CD4-positive, alpha-beta T cell treated with Interleukin-1 beta for 1 hour (primary cell): ENCODE measurements at regions not wholly inside any gene's neighbourhood (a gene's known extent, or its start where the extent isn't known, plus 50 kb on each side); places are given as distances from the start of the nearest gene placed in this dataset.
"Not testable (repeated sequence)": the region's sequence is repeated elsewhere in the genome, so short reads cannot be mapped to it uniquely, and the experiment has no call there.

Experiments used
- DNase-seq, 2 donors: peaks; one replicate each; pipeline ENCODE4 v3.0.0-alpha.2; 2020 to 2022

DNA sequence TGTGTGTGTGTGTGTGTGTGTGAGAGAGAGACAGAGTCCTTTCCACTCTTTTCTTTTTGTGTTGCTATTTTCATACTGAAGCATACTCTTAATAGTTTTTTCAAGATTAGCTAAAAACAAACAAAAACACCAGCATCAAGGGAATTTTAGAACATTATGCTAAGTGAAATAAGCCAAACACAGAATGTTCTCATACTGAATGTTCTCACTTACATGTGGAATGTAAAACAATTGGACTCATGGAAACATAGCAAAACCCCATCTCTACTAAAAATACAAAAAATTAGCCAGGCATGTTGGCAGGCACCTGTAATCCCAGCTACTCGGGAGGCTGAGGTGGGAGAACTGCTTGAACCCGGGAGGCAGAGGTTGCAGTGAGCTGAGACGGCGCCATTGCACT is 193.4 kb downstream of the XPNPEP1 start:
- not testable (repeated sequence) for DNase-seq

DNA sequence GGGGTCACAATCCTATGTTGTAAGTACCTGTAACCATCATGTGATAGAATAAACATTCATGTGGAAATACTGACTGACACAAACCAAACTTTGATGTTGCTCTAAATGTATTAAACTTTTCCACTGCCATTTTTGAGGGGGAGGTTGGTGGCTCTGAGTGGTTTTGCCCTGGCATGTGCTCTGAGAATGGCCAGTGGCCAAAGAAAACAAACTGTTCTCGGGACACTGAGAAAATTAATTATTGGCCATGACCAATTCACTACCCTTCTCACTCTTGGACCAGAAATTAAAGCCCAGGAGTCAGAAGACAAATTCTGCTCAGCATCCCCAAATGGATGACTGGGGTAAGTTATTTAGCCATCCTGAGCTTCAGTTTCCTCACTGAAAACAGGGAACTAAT is 195.9 kb downstream of the XPNPEP1 start:
- DNase-seq: no peak

DNA sequence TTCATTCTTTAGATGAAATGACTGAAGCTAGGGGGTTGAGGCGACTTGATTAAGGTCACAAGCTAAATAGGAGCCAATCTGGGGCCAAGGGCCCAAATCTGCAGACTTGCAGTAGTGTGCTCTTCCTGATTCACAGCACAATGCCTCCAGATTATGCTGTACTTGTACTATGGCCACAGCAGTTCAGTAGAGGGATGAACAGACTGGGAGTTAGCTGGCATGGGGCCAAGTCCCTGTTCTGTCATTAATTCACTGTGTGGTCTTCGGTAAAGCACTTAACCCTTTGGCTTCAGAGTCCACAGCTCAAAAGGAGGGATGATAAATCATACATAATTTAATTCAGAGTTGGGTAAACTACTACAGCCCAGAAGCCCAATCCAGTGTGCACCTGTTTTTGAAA is 196.8 kb downstream of the XPNPEP1 start:
- DNase-seq: no peak

- DNase-seq: no peak
These were observed 200.0 kb downstream of the XPNPEP1 start for GRCh38 chr10:109723305-109723704.

GRCh38 chr10:109721453-109722064 is 201.8 kb downstream of the XPNPEP1 start:
- no peak for DNase-seq

- no peak for DNase-seq
These were observed 217.2 kb downstream of the XPNPEP1 start for GRCh38 chr10:109706026-109706560.

- DNase-seq: no peak
These were observed 221.6 kb downstream of the XPNPEP1 start for GRCh38 chr10:109701633-109702215.

DNA sequence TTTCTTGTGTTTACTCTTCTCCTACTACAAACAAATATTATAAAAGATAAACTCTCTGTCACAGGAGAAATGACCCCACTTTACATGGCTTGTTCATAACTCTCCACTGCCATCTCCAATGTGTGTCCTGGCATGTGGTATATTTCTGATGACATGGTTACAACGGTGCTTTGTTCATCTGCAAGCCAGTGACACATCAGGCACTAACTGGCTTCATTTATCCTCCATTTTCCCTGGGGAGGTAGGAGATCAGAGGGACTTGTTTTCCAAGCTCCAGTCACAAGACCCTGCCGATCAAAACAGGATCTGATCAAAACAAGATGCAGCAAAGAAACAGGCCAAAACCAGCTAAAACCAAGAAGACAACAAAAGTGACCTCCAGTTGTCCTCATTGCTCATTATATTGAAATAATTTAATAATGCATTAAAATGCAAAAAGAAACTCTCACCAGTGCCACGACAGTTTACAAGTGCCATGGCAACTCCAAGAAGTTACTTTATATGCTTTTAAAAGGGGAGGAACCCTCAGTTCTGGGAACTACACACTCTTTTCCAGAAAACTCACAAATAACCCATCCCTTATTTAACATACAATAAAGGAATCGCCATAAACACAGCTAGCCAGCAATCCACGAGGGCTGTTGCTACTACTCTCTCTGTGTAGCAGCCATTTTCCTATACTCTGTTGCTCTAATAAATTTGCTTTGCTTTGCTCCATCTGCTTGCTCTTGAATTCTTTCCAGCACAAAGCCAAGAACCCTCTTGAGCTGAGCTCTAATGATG is 224.2 kb downstream of the XPNPEP1 start:
- no peak for DNase-seq

GRCh38 chr10:109698086-109698485 is 225.2 kb downstream of the XPNPEP1 start:
- no peak for DNase-seq

DNA sequence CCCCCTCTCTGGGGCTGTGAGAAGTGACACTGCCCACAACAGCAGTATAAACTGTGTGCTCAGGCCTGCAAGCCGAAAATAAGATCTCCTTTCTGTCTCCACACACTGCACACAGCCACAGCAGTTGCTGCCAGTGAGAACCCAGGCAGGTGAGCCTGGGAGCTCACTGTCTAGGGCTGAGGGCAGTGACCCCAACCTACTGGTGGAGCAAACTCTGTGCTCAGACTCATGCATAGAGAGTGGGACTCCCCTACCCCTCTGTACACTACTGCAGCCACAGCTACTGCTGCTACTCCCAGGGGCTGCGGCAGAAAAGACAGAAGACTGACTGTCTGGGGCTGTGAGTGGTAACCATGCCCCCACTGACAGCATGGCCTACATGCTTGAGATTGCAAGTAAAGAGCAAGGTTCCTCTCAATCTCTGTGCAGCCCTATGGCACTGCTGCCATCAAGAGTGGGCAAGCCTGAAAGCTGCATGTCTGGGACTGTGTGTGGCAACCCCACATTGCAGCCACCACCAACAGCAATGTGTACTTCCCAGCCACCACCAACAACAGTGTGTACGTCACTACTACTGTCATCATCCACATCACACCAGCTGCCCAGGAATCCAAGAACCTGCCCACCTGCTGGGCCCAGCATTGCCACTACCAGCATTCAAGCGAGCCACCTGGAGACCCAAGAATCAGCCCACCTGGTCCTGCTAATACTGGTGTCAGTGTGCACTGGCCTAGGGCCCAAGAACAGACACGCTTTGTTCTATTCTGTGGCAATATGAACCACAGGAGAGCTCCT is 226.1 kb downstream of the XPNPEP1 start:
- DNase-seq: no peak

- no peak for DNase-seq
These were observed 226.8 kb downstream of the XPNPEP1 start for GRCh38 chr10:109696462-109696861.

- no peak for DNase-seq
These were observed 227.3 kb downstream of the XPNPEP1 start for GRCh38 chr10:109695988-109696387.

- no peak for DNase-seq
These were observed 233.5 kb downstream of the XPNPEP1 start for GRCh38 chr10:109689785-109690184.

- DNase-seq: no peak
These were observed 243.8 kb downstream of the XPNPEP1 start for GRCh38 chr10:109679478-109679877.

DNA sequence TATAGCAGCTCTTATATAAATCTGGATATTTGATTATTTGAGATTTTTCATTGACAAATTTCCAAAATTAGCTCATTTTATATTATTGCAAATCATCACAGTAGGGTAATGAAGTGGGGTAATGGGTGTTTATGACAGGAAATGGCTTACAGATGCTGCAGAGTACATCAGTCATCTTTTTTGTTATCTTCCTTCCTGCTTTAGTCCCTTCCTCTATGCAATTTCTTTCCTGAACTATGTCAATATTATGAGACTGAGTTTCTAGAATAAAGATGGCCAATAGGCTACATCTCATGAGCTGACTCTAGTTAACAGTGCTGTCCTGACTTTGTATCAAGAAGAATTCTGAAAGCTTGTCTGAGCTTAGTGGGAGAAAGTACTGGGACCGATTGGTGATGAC is 244.5 kb downstream of the XPNPEP1 start:
- DNase-seq: no peak

DNA sequence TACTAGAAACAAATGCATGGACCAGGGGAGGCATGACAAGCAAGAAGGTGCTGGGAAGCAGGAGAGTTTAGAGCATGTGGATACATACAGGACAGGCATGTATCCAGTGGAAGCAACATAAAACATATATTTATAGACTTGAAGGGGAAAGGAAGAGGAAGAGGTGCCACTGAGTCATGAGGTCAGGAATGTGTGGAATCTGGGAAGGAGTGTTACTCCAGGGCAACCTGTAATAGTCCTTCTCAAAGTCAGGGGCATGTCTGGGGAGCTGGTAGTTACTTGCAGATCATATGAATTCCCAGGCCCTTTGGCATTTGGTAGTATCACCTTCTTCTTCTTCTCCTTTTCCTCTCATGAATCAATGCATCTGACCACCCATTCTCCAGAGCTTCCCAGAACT is 246.6 kb downstream of the XPNPEP1 start:
- no peak for DNase-seq

DNA sequence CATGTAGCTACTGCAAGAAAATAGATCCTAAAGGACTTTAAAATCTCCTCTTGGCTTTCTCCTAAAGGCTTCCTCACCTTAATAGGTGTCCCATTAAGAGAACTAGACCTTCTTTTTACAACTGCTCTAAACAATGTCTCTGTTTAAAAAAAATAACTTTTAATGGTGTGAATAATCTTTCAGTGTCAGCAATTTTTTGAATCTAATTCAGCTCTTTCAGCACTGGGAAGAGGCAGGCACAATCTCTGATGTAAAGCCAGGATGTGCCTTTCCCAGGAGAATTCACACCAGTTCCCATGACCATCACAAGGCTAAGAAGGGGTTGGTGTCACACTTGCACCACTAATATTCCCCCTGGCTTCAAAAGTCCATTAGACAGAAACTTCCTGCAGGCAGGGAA is 254.6 kb downstream of the XPNPEP1 start:
- no peak for DNase-seq

GRCh38 chr10:109668154-109668665 is 255.1 kb downstream of the XPNPEP1 start:
- no peak for DNase-seq

GRCh38 chr10:109665321-109665720 is 258.0 kb downstream of the XPNPEP1 start:
- DNase-seq: no peak

DNA sequence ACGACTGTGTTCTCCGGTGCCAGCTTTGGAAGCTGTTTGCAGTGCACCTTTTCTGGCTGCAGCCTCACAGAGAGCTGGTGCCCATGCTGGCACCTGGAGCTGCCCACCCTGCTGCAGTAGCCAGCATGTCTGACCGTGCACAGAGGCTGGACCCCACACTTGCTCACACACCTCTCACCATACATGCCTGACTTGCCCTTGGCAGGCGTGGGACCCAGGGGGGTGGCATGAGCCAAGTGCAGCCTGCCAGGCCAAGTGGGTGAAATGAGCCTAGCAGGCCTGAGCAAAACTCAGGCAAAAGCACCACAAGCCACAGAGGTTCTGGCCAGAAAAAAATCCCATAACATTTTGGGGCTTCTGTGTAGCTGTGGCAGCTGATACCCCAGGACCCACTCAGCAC is 258.8 kb downstream of the XPNPEP1 start:
- DNase-seq: no peak

- no peak for DNase-seq
These were observed 260.2 kb downstream of the XPNPEP1 start for GRCh38 chr10:109663122-109663521.

- not testable (repeated sequence) for DNase-seq
These were observed 270.7 kb downstream of the XPNPEP1 start for GRCh38 chr10:109652612-109653011.

- no peak for DNase-seq
These were observed 273.1 kb downstream of the XPNPEP1 start for GRCh38 chr10:109650228-109650627.
